Lower leg skin (tissue), 3 donors: ENCODE measurements at regions not wholly inside any gene's neighbourhood (a gene's known extent, or its start where the extent isn't known, plus 50 kb on each side); places are given as distances from the start of the nearest gene placed in this dataset.

Source experiments
- CTCF ChIP-seq, 3 donors: fragments of 450-650 bp; IDR thresholded peaks; one replicate each; pipeline ENCODE4 v1.5.1; 2016; ENCODE audit warnings: antibody characterized with exemption in 3 of 3, mild to moderate bottlenecking in 3 of 3, moderate library complexity in 2 of 3
- POLR2A ChIP-seq, 2 donors: fragments of 450-650 bp; IDR thresholded peaks; one replicate each; pipeline ENCODE4 v1.6.1; 2016 to 2017; ENCODE audit warnings: antibody characterized with exemption in 2 of 2, mild to moderate bottlenecking in 1 of 2, moderate library complexity in 1 of 2

- TF ChIP-seq POLR2A (IDR thresholded peaks at IDR 0.05): no peak
- TF ChIP-seq CTCF (IDR thresholded peaks at IDR 0.05): no peak
Observed at GRCh38 chr7:22890773-22891172, 68.1 kb upstream of the TOMM7 start.
